ENCODE measurements at regions not wholly inside any gene's neighbourhood (a gene's known extent, or its start where the extent isn't known, plus 50 kb on each side); places are given as distances from the start of the nearest gene placed in this dataset.

- no peaks in the 10 kb centered on the region for H3K36me3 Mint-ChIP-seq (ENCODE audit: low read depth)
- ChIA-PET CTCF (no interaction called here), POLR2A (no interaction called here)
- intact Hi-C loops (cut with DNase I, micrococcal nuclease) = no loop called here
- H3K27me3 Mint-ChIP-seq = peaks cover 4% of the 10 kb centered on the region
- Histone ChIP-seq H3K27me3 (ENCODE audit: control insufficient read depth in 1 of 2, insufficient read depth in 2 of 2, low read length in 2 of 2) (no peaks in the 10 kb centered on the region), H3K4me1 (ENCODE audit: insufficient read depth, low read length) (no peaks in the 10 kb centered on the region), H3K36me3 (ENCODE audit: insufficient read depth, low read length) (no peaks in the 10 kb centered on the region), H3K9me3 (ENCODE audit: control insufficient read depth in 1 of 2, insufficient read depth in 1 of 2, low read length in 2 of 2) (peaks cover 0 to under 1% of the 10 kb centered on the region in 2 experiments), H3K27ac (ENCODE audit: low read depth in 1 of 2, low read length in 2 of 2) (no peak overlapping the region), H3K4me3 (ENCODE audit: low read length) (no peak overlapping the region)
- no peak overlapping the region for H3K4me3 Mint-ChIP-seq
- peaks cover 10% of the 10 kb centered on the region for H3K4me1 Mint-ChIP-seq (ENCODE audit: low read depth)
- no peaks in the 10 kb centered on the region for H3K9me3 Mint-ChIP-seq
- no peak for TF ChIP-seq CTCF (IDR thresholded peaks at IDR 0.05)
- H3K27ac Mint-ChIP-seq = no peak overlapping the region
- DNase-seq (no peak), ATAC-seq (ENCODE audit: poor library complexity) (no peak)
These were observed 52.3 kb upstream of the ARMC3 start for GRCh38 chr10:22875581-22875980.

- CTCF ChIA-PET = no interaction called here
- Mint-ChIP-seq H3K27ac (no peak overlapping the region), H3K4me3 (no peak overlapping the region), H3K27me3 (peaks cover 4% of the 10 kb centered on the region), H3K4me1 (ENCODE audit: low read depth) (peaks cover 10% of the 10 kb centered on the region), H3K36me3 (ENCODE audit: low read depth) (no peaks in the 10 kb centered on the region), H3K9me3 (no peaks in the 10 kb centered on the region)
- H3K27ac ChIP-seq (ENCODE audit: low read depth in 1 of 2, low read length in 2 of 2) = no peak overlapping the region
- DNase-seq = no peak
- no peak overlapping the region for H3K4me3 ChIP-seq (ENCODE audit: low read length)
- ATAC-seq (ENCODE audit: poor library complexity) = no peak
- intact Hi-C loops (cut with DNase I, micrococcal nuclease) = no loop called here
- H3K4me1 ChIP-seq (ENCODE audit: insufficient read depth, low read length) = no peaks in the 10 kb centered on the region
- no peaks in the 10 kb centered on the region for H3K9me3 ChIP-seq (ENCODE audit: control insufficient read depth in 1 of 2, insufficient read depth in 1 of 2, low read length in 2 of 2)
- no peaks in the 10 kb centered on the region for H3K36me3 ChIP-seq (ENCODE audit: insufficient read depth, low read length)
- no peaks in the 10 kb centered on the region for H3K27me3 ChIP-seq (ENCODE audit: control insufficient read depth in 1 of 2, insufficient read depth in 2 of 2, low read length in 2 of 2)
- no peak for TF ChIP-seq CTCF (IDR thresholded peaks at IDR 0.05)
- POLR2A ChIA-PET = no interaction called here
These were observed 53.5 kb upstream of the ARMC3 start for GRCh38 chr10:22874189-22874854.

- ChIA-PET POLR2A (no interaction called here), CTCF (no interaction called here)
- DNase-seq = no peak
These were observed 71.3 kb upstream of the ARMC3 start for GRCh38 chr10:22856444-22857074.

More at GRCh38 chr10:22856444-22857074, 71.3 kb upstream of the ARMC3 start:
- no peak for TF ChIP-seq CTCF (IDR thresholded peaks at IDR 0.05)
- Histone ChIP-seq H3K9me3 (ENCODE audit: control insufficient read depth in 1 of 2, insufficient read depth in 1 of 2, low read length in 2 of 2) (no peaks in the 10 kb centered on the region), H3K4me3 (ENCODE audit: low read length) (no peak overlapping the region), H3K4me1 (ENCODE audit: insufficient read depth, low read length) (no peaks in the 10 kb centered on the region), H3K36me3 (ENCODE audit: insufficient read depth, low read length) (no peaks in the 10 kb centered on the region), H3K27ac (ENCODE audit: low read depth in 1 of 2, low read length in 2 of 2) (no peak overlapping the region), H3K27me3 (ENCODE audit: control insufficient read depth in 1 of 2, insufficient read depth in 2 of 2, low read length in 2 of 2) (no peaks in the 10 kb centered on the region)
- H3K4me3 Mint-ChIP-seq = no peak overlapping the region
- H3K27me3 Mint-ChIP-seq = no peaks in the 10 kb centered on the region
- intact Hi-C loops (cut with DNase I, micrococcal nuclease) = no loop called here
- H3K36me3 Mint-ChIP-seq (ENCODE audit: low read depth) = no peaks in the 10 kb centered on the region
- H3K27ac Mint-ChIP-seq = no peak overlapping the region
- ATAC-seq (ENCODE audit: poor library complexity) = no peak
- H3K9me3 Mint-ChIP-seq = no peaks in the 10 kb centered on the region
- H3K4me1 Mint-ChIP-seq (ENCODE audit: low read depth) = no peaks in the 10 kb centered on the region
